GM12878 (cell line): ENCODE measurements at regions not wholly inside any gene's neighbourhood (a gene's known extent, or its start where the extent isn't known, plus 50 kb on each side); places are given as distances from the start of the nearest gene placed in this dataset.

ENCODE experiments used
- ATAC-seq: fragments of 200-7000 bp; cut with Tn5 transposase; 3 replicates; pipeline ENCODE4 v1.9.1; 2020; ENCODE audit warnings: mild to moderate bottlenecking, moderate library complexity
- BruUV-seq: library from RNA; stranded (reverse); fragments of 400-500 nt; replicated peaks from 2 replicates; lab custom pipeline; 2021; lab: Mats Ljungman, UMichigan
- CTCF ChIA-PET: fragments of 300-600 bp; sonication (Branson Sonifier 250); formaldehyde crosslinking; extraction: SDS; loops from one replicate; lab custom pipeline; 2021; ENCODE audit warnings: inconsistent platforms; lab: Yijun Ruan, JAX
- POLR2A ChIA-PET: fragments of 350-600 bp; formaldehyde crosslinking; extraction: SDS; loops from one replicate; lab custom pipeline; 2021; ENCODE audit warnings: inconsistent platforms; lab: Charles Lee
- RAD21 ChIA-PET: fragments of 300-600 bp; sonication (Branson Sonifier 250); formaldehyde crosslinking; loops from one replicate; lab custom pipeline; 2023; ENCODE audit warnings: antibody characterized with exemption; ENCODE audit not compliant: unreplicated experiment; lab: Charles Lee
- SMC1A ChIA-PET: fragments of 300-600 bp; sonication (Branson Sonifier 250); formaldehyde crosslinking; loops from one replicate; lab custom pipeline; 2023; ENCODE audit not compliant: unreplicated experiment, uncharacterized antibody; lab: Charles Lee
- DNase-seq: peaks from one replicate; pipeline ENCODE4 v3.0.0-alpha.2; 2011; ENCODE audit warnings: low read depth, low spot score
- FAIRE-seq: peaks from 3 replicates; lab custom pipeline; 2011; peaks lifted over from hg19 to GRCh38; lab: Jason Lieb, UNC
- H2AFZ ChIP-seq: 2 replicates; pipeline ENCODE4 v1.6.0; 2011; ENCODE audit warnings: low read depth, low read length, control low read depth; ENCODE audit not compliant: control insufficient read depth
- H3K27ac ChIP-seq: 2 replicates; pipeline ENCODE4 v1.5.1; 2011; ENCODE audit warnings: control low read depth; ENCODE audit not compliant: control insufficient read depth, insufficient read depth
- H3K27me3 ChIP-seq, 2 experiments: replicated peaks in 1 of 2; 2 replicates each; pipeline versions ENCODE4 v1.6.0 to v1.6.1; 2011; ENCODE audit warnings: low read length in 1 of 2; ENCODE audit not compliant: control insufficient read depth in 2 of 2, insufficient read depth in 2 of 2
- H3K36me3 ChIP-seq, 2 experiments: 2 replicates each; pipeline ENCODE4 v1.5.1; 2011; ENCODE audit warnings: low read length in 1 of 2; ENCODE audit not compliant: control insufficient read depth in 2 of 2, insufficient read depth in 2 of 2
- H3K4me1 ChIP-seq: 2 replicates; pipeline ENCODE4 v1.6.1; 2011; ENCODE audit warnings: mild to moderate bottlenecking, low read length, moderate library complexity, mixed read lengths; ENCODE audit not compliant: control insufficient read depth, insufficient read depth
- H3K4me2 ChIP-seq: 2 replicates; pipeline ENCODE4 v1.6.0; 2011; ENCODE audit warnings: control low read depth; ENCODE audit not compliant: control insufficient read depth, insufficient read depth
- H3K4me3 ChIP-seq: fragments of 200-600 bp; sonication (generic); 2 replicates; pipeline ENCODE4 v1.5.1; 2016
- H3K79me2 ChIP-seq: 2 replicates; pipeline ENCODE4 v1.6.0; 2011; ENCODE audit warnings: low read length; ENCODE audit not compliant: control insufficient read depth, insufficient read depth
- H3K9ac ChIP-seq: 2 replicates; pipeline ENCODE4 v1.8.0; 2011; ENCODE audit warnings: low read length, control low read depth, mixed read lengths; ENCODE audit not compliant: control insufficient read depth, insufficient read depth
- H3K9me3 ChIP-seq: replicated peaks from 3 replicates; pipeline ENCODE4 v1.5.1; 2011; ENCODE audit warnings: mild to moderate bottlenecking, low read length; ENCODE audit not compliant: control insufficient read depth, insufficient read depth
- H4K20me1 ChIP-seq: 2 replicates; pipeline ENCODE4 v1.6.0; 2011; ENCODE audit not compliant: control insufficient read depth, insufficient read depth
- BHLHE40 ChIP-seq, 2 experiments: fragments of 450-650 bp in 1 of 2; IDR thresholded peaks; 2 replicates each; pipeline ENCODE4 v1.6.1; 2011 to 2017; ENCODE audit warnings: low read depth in 2 of 2, borderline replicate concordance in 1 of 2, improper control_type of control experiment in 1 of 2, low read length in 1 of 2, mild to moderate bottlenecking in 1 of 2
- CBX5 ChIP-seq: sonication (generic); IDR thresholded peaks from 2 replicates; pipeline ENCODE4 v1.6.1; 2016; ENCODE audit warnings: low read depth, moderate library complexity, mild to moderate bottlenecking, inconsistent platforms
- CEBPZ ChIP-seq: fragments of 150-350 bp; IDR thresholded peaks from 2 replicates; pipeline ENCODE4 v1.6.1; 2016; ENCODE audit warnings: low read depth, low read length
- FOS ChIP-seq: IDR thresholded peaks from 3 replicates; pipeline ENCODE4 v1.6.1; 2011; ENCODE audit warnings: borderline replicate concordance; ENCODE audit not compliant: insufficient read length; ENCODE audit errors: extremely low read depth
- HDAC2 ChIP-seq: fragments of 200-600 bp; sonication (generic); IDR thresholded peaks from 2 replicates; pipeline ENCODE4 v1.6.1; 2017
- HDAC6 ChIP-seq: fragments of 200-600 bp; sonication (generic); IDR thresholded peaks from one replicate; pipeline ENCODE4 v1.8.0; 2017; ENCODE audit warnings: antibody characterized with exemption; ENCODE audit not compliant: unreplicated experiment
- NRF1 ChIP-seq: conservative IDR thresholded peaks from 2 replicates; pipeline ENCODE4 v1.6.1; 2011; ENCODE audit warnings: mild to moderate bottlenecking, low read depth, low read length, improper control_type of control experiment
- POLR2AphosphoS5 ChIP-seq: IDR thresholded peaks from 2 replicates; pipeline ENCODE4 v1.6.1; 2011; ENCODE audit warnings: mild to moderate bottlenecking, low read length, inconsistent platforms
- SREBF1 ChIP-seq: IDR thresholded peaks from 2 replicates; pipeline ENCODE4 v1.6.1; 2012; ENCODE audit warnings: mild to moderate bottlenecking, low read length
- USF2 ChIP-seq: IDR thresholded peaks from 2 replicates; pipeline ENCODE4 v1.6.1; 2011; ENCODE audit warnings: low read depth, low read length, improper control_type of control experiment, borderline replicate concordance
- WRNIP1 ChIP-seq: IDR thresholded peaks from 2 replicates; pipeline ENCODE4 v1.6.1; 2011; ENCODE audit warnings: low read depth, low read length, improper control_type of control experiment, borderline replicate concordance
- YY1 ChIP-seq: IDR thresholded peaks from 2 replicates; pipeline ENCODE4 v1.6.1; 2011; ENCODE audit warnings: low read depth, mild to moderate bottlenecking, low read length
- WGBS: methylation state at CpG from one replicate; pipeline ENCODE4 v1.1.6; 2016; ENCODE audit warnings: low lambda C conversion rate; ENCODE audit not compliant: insufficient replicate concordance, insufficient coverage; ENCODE audit errors: missing lambda C conversion rate; 5-methylcytosine and 5-hydroxymethylcytosine counted together
- in situ Hi-C: fragments of 300-500 bp; cut with MboI; formaldehyde crosslinking; loops from 9 replicates; pipeline ENCODE4 v1.14.3; 2018; ENCODE audit warnings: mixed read lengths
- intact Hi-C: fragments of 100-400 bp; cut with micrococcal nuclease; formaldehyde crosslinking; loops from one replicate; pipeline ENCODE4 v1.14.2; 2022; ENCODE audit not compliant: unreplicated experiment

- no peak for TF ChIP-seq BHLHE40 (IDR thresholded peaks at IDR 0.05; ENCODE audit: borderline replicate concordance in 1 of 2, low read depth in 2 of 2, low read length in 1 of 2)
Measured at GRCh38 chr3:191728186-191728585, 267.2 kb downstream of the PYDC2 start (continued).

GRCh38 chr3:191737742-191738141 lies 276.8 kb downstream of the PYDC2 start:
- Histone ChIP-seq H3K27me3 (no peaks in the 10 kb centered on the region), H4K20me1 (no peaks in the 10 kb centered on the region), H3K9me3 (no peaks in the 10 kb centered on the region), H3K4me3 (no peak overlapping the region), H3K79me2 (no peaks in the 10 kb centered on the region), H3K4me1 (no peaks in the 10 kb centered on the region), H3K36me3 (no peaks in the 10 kb centered on the region), H3K27ac (no peak overlapping the region), H3K4me2 (no peak overlapping the region), H3K9ac (no peak overlapping the region), H2AFZ (no peak overlapping the region)
- ATAC-seq (no peak), FAIRE-seq (no peak), DNase-seq (no peak)
- in situ Hi-C loops = no loop called here
- ChIA-PET CTCF (no interaction called here), SMC1A (no interaction called here), POLR2A (no interaction called here), RAD21 (no interaction called here)
- WGBS = 0% methylated on average over 1 of the region's 1 CpG
- intact Hi-C loops = no loop called here
- TF ChIP-seq HDAC2 (no peak), HDAC6 (no peak), SREBF1 (no peak), CBX5 (no peak)
- no TSS peak for BruUV-seq

GRCh38 chr3:191740712-191741111 lies 279.7 kb downstream of the PYDC2 start:
- no peak for ATAC-seq
- Histone ChIP-seq H4K20me1 (no peaks in the 10 kb centered on the region), H3K4me1 (no peaks in the 10 kb centered on the region), H3K27ac (no peak overlapping the region), H3K27me3 (no peaks in the 10 kb centered on the region), H2AFZ (no peak overlapping the region), H3K9ac (no peak overlapping the region), H3K36me3 (no peaks in the 10 kb centered on the region), H3K9me3 (no peaks in the 10 kb centered on the region), H3K79me2 (no peaks in the 10 kb centered on the region), H3K4me2 (no peak overlapping the region), H3K4me3 (no peak overlapping the region)
- SMC1A ChIA-PET = interaction anchor here (0.6 kb wide), 1 partner anchor 17 kb away, joined by 3 read pairs; no protein-coding TSS in a partner anchor
- FAIRE-seq = no peak
- no peak for DNase-seq
- no TSS peak for BruUV-seq
- WGBS = 11% methylated on average over 2 of the region's 2 CpGs
- RAD21 ChIA-PET = no interaction called here
- intact Hi-C loops = no loop called here
- CTCF ChIA-PET = interaction anchor here (0.6 kb wide), 1 partner anchor 86 kb away, joined by 3 read pairs; no protein-coding TSS in a partner anchor
- in situ Hi-C loops = no loop called here
- POLR2A ChIA-PET = no interaction called here
- TF ChIP-seq WRNIP1 (no peak), CEBPZ (no peak), USF2 (no peak), NRF1 (no peak), POLR2AphosphoS5 (no peak), FOS (no peak), YY1 (no peak)
